Neuronal stem cell (in vitro differentiated cells): ENCODE measurements at regions not wholly inside any gene's neighbourhood (a gene's known extent, or its start where the extent isn't known, plus 50 kb on each side); places are given as distances from the start of the nearest gene placed in this dataset.

Source experiments
- DNase-seq: peaks from one replicate; pipeline ENCODE4 v3.0.0-alpha.2; 2013; ENCODE audit warnings: low spot score
- H2AFZ ChIP-seq: one replicate; pipeline ENCODE4 v1.6.1; 2013; ENCODE audit warnings: mild to moderate bottlenecking, low read length, inconsistent platforms
- H2AK5ac ChIP-seq: 2 replicates; pipeline ENCODE4 v1.6.1; 2013; ENCODE audit warnings: low read depth, mild to moderate bottlenecking, inconsistent platforms, low read length, moderate library complexity, mixed read lengths
- H2BK120ac ChIP-seq: 2 replicates; pipeline ENCODE4 v1.6.1; 2013; ENCODE audit warnings: low read depth, mild to moderate bottlenecking, inconsistent platforms, low read length, moderate library complexity, mixed read lengths
- H2BK12ac ChIP-seq: one replicate; pipeline ENCODE4 v1.6.1; 2013; ENCODE audit warnings: low read length, inconsistent platforms
- H2BK15ac ChIP-seq: 2 replicates; pipeline ENCODE4 v1.6.1; 2013; ENCODE audit warnings: mild to moderate bottlenecking, low read length, inconsistent platforms, mixed read lengths
- H2BK5ac ChIP-seq: one replicate; pipeline ENCODE4 v1.6.1; 2013; ENCODE audit warnings: inconsistent platforms, mild to moderate bottlenecking, low read length, moderate library complexity
- H3K14ac ChIP-seq: one replicate; pipeline ENCODE4 v1.6.1; 2013; ENCODE audit warnings: low read length, inconsistent platforms
- H3K18ac ChIP-seq: 2 replicates; pipeline ENCODE4 v1.6.1; 2013; ENCODE audit warnings: low read length, inconsistent platforms
- H3K23ac ChIP-seq: 2 replicates; pipeline ENCODE4 v1.6.1; 2013; ENCODE audit warnings: low read depth, mild to moderate bottlenecking, mixed read lengths, low read length, inconsistent platforms; ENCODE audit not compliant: poor library complexity
- H3K27ac ChIP-seq: replicated peaks from 3 replicates; pipeline ENCODE4 v1.5.1; 2013; ENCODE audit warnings: low read length, inconsistent platforms
- H3K27me3 ChIP-seq, 3 experiments: 2 replicates each; pipeline ENCODE4 v1.6.1; 2013; ENCODE audit warnings: low read length in 3 of 3, mild to moderate bottlenecking in 2 of 3, inconsistent platforms in 1 of 3, low read depth in 1 of 3, mixed read lengths in 1 of 3, moderate library complexity in 1 of 3; ENCODE audit not compliant: control insufficient read depth in 3 of 3, insufficient read depth in 3 of 3
- H3K36me3 ChIP-seq, 2 donors: replicated peaks in 1 of 2; 2 replicates each; pipeline ENCODE4 v1.6.1; 2013; ENCODE audit warnings: low read length in 2 of 2; ENCODE audit not compliant: control insufficient read depth in 2 of 2, insufficient read depth in 2 of 2
- H3K4ac ChIP-seq: 2 replicates; pipeline ENCODE4 v1.6.1; 2013; ENCODE audit warnings: inconsistent platforms, mild to moderate bottlenecking, low read length, moderate library complexity
- H3K4me1 ChIP-seq, 2 donors: 1 replicate in 1 of 2; 2 replicates in 1 of 2; pipeline ENCODE4 v1.6.1; 2013; ENCODE audit warnings: low read length in 2 of 2, low read depth in 1 of 2; ENCODE audit not compliant: control insufficient read depth in 2 of 2, insufficient read depth in 1 of 2
- H3K4me2 ChIP-seq: one replicate; pipeline ENCODE4 v1.6.1; 2013; ENCODE audit warnings: mild to moderate bottlenecking, low read length, inconsistent platforms; ENCODE audit not compliant: insufficient read depth, poor library complexity, severe bottlenecking
- H3K4me3 ChIP-seq, 2 donors: 2 replicates each; pipeline ENCODE4 v1.5.1; 2013; ENCODE audit warnings: low read length in 2 of 2, mild to moderate bottlenecking in 2 of 2, inconsistent platforms in 1 of 2, moderate library complexity in 1 of 2
- H3K79me1 ChIP-seq: one replicate; pipeline ENCODE4 v1.6.1; 2013; ENCODE audit warnings: low read depth, mild to moderate bottlenecking, inconsistent platforms, low read length, moderate library complexity
- H3K9ac ChIP-seq: one replicate; pipeline ENCODE4 v1.6.1; 2013; ENCODE audit warnings: mild to moderate bottlenecking, low read depth, low read length, inconsistent platforms; ENCODE audit not compliant: poor library complexity
- H3K9me3 ChIP-seq, 2 donors: replicated peaks in 1 of 2; 2 replicates each; pipeline versions ENCODE3 to v1.6.1; 2013; ENCODE audit warnings: low read length in 2 of 2, mild to moderate bottlenecking in 2 of 2, inconsistent platforms in 1 of 2, low read depth in 1 of 2, mixed read lengths in 1 of 2, moderate library complexity in 1 of 2; ENCODE audit not compliant: control insufficient read depth in 2 of 2, insufficient read depth in 1 of 2
- H4K8ac ChIP-seq: one replicate; pipeline ENCODE4 v1.6.1; 2013; ENCODE audit warnings: low read depth, mild to moderate bottlenecking, inconsistent platforms, low read length, moderate library complexity
- H4K91ac ChIP-seq: one replicate; pipeline ENCODE4 v1.6.1; 2013; ENCODE audit warnings: low read length, low read depth, mild to moderate bottlenecking, inconsistent platforms; ENCODE audit not compliant: poor library complexity
- WGBS, 2 donors: extraction: QIAGEN DNeasy Blood & Tissue Kit; methylation state at CpG; one replicate each; pipeline ENCODE4 v1.1.7; 2013; ENCODE audit warnings: missing lambda C conversion rate in 2 of 2, mixed read lengths in 1 of 2; ENCODE audit not compliant: insufficient read length in 2 of 2, insufficient replicate concordance in 1 of 2; ENCODE audit errors: extremely low coverage in 2 of 2; 5-methylcytosine and 5-hydroxymethylcytosine counted together

- H3K14ac ChIP-seq = no peak overlapping the region
- H4K91ac ChIP-seq = no peak overlapping the region
- no peak overlapping the region for H2BK15ac ChIP-seq
- H4K8ac ChIP-seq = no peak overlapping the region
- no peak overlapping the region for H3K4ac ChIP-seq
- no peak for DNase-seq
- no peak overlapping the region for H3K23ac ChIP-seq
- peaks cover 0 to 2% of the 10 kb centered on the region in 2 donors for H3K4me1 ChIP-seq
- H3K9ac ChIP-seq = no peak overlapping the region
- H3K4me2 ChIP-seq = no peak overlapping the region
- H2BK5ac ChIP-seq = no peak overlapping the region
- H3K18ac ChIP-seq = no peak overlapping the region
- peaks cover 0 to 3% of the 10 kb centered on the region in 2 donors for H3K9me3 ChIP-seq
- no peak overlapping the region for H3K4me3 ChIP-seq
- H2AFZ ChIP-seq = no peak overlapping the region
- no peaks in the 10 kb centered on the region for H3K79me1 ChIP-seq
- no peak overlapping the region for H3K27ac ChIP-seq
- H3K27me3 ChIP-seq = no peaks in the 10 kb centered on the region
- H2BK12ac ChIP-seq = no peak overlapping the region
- WGBS, 2 donors = no CpG with 5 or more reads among the region's 1 CpG
- no peaks in the 10 kb centered on the region for H3K36me3 ChIP-seq
- H2AK5ac ChIP-seq = no peak overlapping the region
- H2BK120ac ChIP-seq = no peak overlapping the region
Observed at GRCh38 chr10:62665771-62666170, 138.7 kb upstream of the ADO start.

- no peaks in the 10 kb centered on the region for H3K36me3 ChIP-seq
- H3K4ac ChIP-seq = no peak overlapping the region
- no peak overlapping the region for H3K4me2 ChIP-seq
- H2BK5ac ChIP-seq = no peak overlapping the region
- no peak overlapping the region for H2AFZ ChIP-seq
- H4K91ac ChIP-seq = no peak overlapping the region
- H4K8ac ChIP-seq = no peak overlapping the region
- H3K27ac ChIP-seq = no peak overlapping the region
- peaks cover 0 to 3% of the 10 kb centered on the region in 2 donors for H3K9me3 ChIP-seq
- no peak overlapping the region for H2BK15ac ChIP-seq
- H3K23ac ChIP-seq = no peak overlapping the region
- no peak overlapping the region for H3K18ac ChIP-seq
- WGBS, 2 donors = no CpG with 5 or more reads among the region's 2 CpGs
- no peak for DNase-seq
- no peak overlapping the region for H3K9ac ChIP-seq
- no peaks in the 10 kb centered on the region for H3K79me1 ChIP-seq
- H3K4me1 ChIP-seq = peaks cover 0 to 2% of the 10 kb centered on the region in 2 donors
- no peak overlapping the region for H2BK120ac ChIP-seq
- no peak overlapping the region for H3K14ac ChIP-seq
- no peak overlapping the region for H3K4me3 ChIP-seq
- no peak overlapping the region for H2BK12ac ChIP-seq
- no peak overlapping the region for H2AK5ac ChIP-seq
- no peaks in the 10 kb centered on the region for H3K27me3 ChIP-seq
Observed at GRCh38 chr10:62666275-62666674, 138.2 kb upstream of the ADO start.

GRCh38 chr10:62669341-62669740, 135.2 kb upstream of the ADO start:
- Histone ChIP-seq H3K23ac (no peak overlapping the region), H3K4me3 (no peak overlapping the region), H3K4me1 (no peaks in the 10 kb centered on the region), H2BK120ac (no peak overlapping the region), H3K4ac (no peak overlapping the region), H3K9ac (no peak overlapping the region), H3K27ac (no peak overlapping the region), H3K27me3 (no peaks in the 10 kb centered on the region), H2BK5ac (no peak overlapping the region), H2BK15ac (no peak overlapping the region), H3K18ac (no peak overlapping the region), H4K91ac (no peak overlapping the region), H3K4me2 (no peak overlapping the region), H2AFZ (no peak overlapping the region), H4K8ac (no peak overlapping the region), H3K36me3 (no peaks in the 10 kb centered on the region), H3K9me3 (peaks cover 0 to 3% of the 10 kb centered on the region in 2 donors), H2BK12ac (no peak overlapping the region), H3K79me1 (no peaks in the 10 kb centered on the region), H2AK5ac (no peak overlapping the region), H3K14ac (no peak overlapping the region)
- no peak for DNase-seq
- no CpG with 5 or more reads among the region's 4 CpGs for WGBS, 2 donors

GRCh38 chr10:62671104-62671503, 133.4 kb upstream of the ADO start:
- Histone ChIP-seq H4K8ac (no peak overlapping the region), H2BK120ac (no peak overlapping the region), H3K27me3 (no peaks in the 10 kb centered on the region), H3K4me2 (no peak overlapping the region), H3K9me3 (peaks cover 0 to 3% of the 10 kb centered on the region in 2 donors), H3K14ac (no peak overlapping the region), H2AFZ (no peak overlapping the region), H2BK15ac (no peak overlapping the region), H3K18ac (no peak overlapping the region), H4K91ac (no peak overlapping the region), H3K36me3 (no peaks in the 10 kb centered on the region), H3K79me1 (no peaks in the 10 kb centered on the region), H2BK5ac (no peak overlapping the region), H2AK5ac (no peak overlapping the region), H3K4me1 (no peaks in the 10 kb centered on the region), H3K23ac (no peak overlapping the region), H3K4me3 (no peak overlapping the region), H3K4ac (no peak overlapping the region), H3K27ac (no peak overlapping the region), H2BK12ac (no peak overlapping the region), H3K9ac (no peak overlapping the region)
- no CpG with 5 or more reads among the region's 1 CpG for WGBS, 2 donors
- no peak for DNase-seq
